Tibial artery (tissue), 4 donors: ENCODE measurements at regions not wholly inside any gene's neighbourhood (a gene's known extent, or its start where the extent isn't known, plus 50 kb on each side); places are given as distances from the start of the nearest gene placed in this dataset.

ENCODE experiments used
- DNase-seq, 2 donors: peaks; one replicate each; pipeline ENCODE4 v3.0.0-alpha.2; 2019
- H3K27ac ChIP-seq, 2 donors: fragments of 200-600 bp; sonication (generic) in 1 of 2; 1 replicate in 1 of 2; 2 replicates in 1 of 2; pipeline ENCODE4 v1.5.1; 2018 to 2019; ENCODE audit warnings: mild to moderate bottlenecking in 1 of 2
- H3K27me3 ChIP-seq, 2 donors: fragments of 200-600 bp; sonication (generic) in 1 of 2; one replicate each; pipeline versions ENCODE4 v1.5.1 to v1.6.0; 2016 to 2019
- H3K36me3 ChIP-seq, 3 donors: fragments of 200-600 bp; sonication (generic) in 2 of 3; one replicate each; pipeline ENCODE4 v1.5.1; 2016 to 2019; ENCODE audit warnings: mild to moderate bottlenecking in 2 of 3
- H3K4me1 ChIP-seq, 4 donors: fragments of 200-600 bp; sonication (generic) in 2 of 4; 1 replicate in 3 of 4; 2 replicates in 1 of 4; pipeline ENCODE4 v1.5.1; 2016 to 2019
- H3K4me3 ChIP-seq, 2 donors: fragments of 200-600 bp; sonication (generic) in 1 of 2; 1 replicate in 1 of 2; 2 replicates in 1 of 2; pipeline ENCODE4 v1.5.1; 2018 to 2019; ENCODE audit warnings: mild to moderate bottlenecking in 2 of 2
- H3K9me3 ChIP-seq, 3 donors: fragments of 200-600 bp; sonication (generic) in 1 of 3; one replicate each; pipeline ENCODE4 v1.5.1; 2016 to 2019
- intact Hi-C: fragments of 100-400 bp; cut with DNase I; formaldehyde crosslinking; loops from one replicate; pipeline ENCODE4 v1.15.0; 2023; ENCODE audit warnings: low total_unique reads
- TF ChIP-seq, protein P1 (sequence below), 2 experiments: fragments of 200-600 bp in 1 of 2; fragments of 450-650 bp in 1 of 2; IDR thresholded peaks; one replicate each; pipeline ENCODE4 v1.5.1; 2017 to 2019; ENCODE audit warnings: antibody characterized with exemption in 2 of 2, mild to moderate bottlenecking in 1 of 2, moderate library complexity in 1 of 2

DNA sequence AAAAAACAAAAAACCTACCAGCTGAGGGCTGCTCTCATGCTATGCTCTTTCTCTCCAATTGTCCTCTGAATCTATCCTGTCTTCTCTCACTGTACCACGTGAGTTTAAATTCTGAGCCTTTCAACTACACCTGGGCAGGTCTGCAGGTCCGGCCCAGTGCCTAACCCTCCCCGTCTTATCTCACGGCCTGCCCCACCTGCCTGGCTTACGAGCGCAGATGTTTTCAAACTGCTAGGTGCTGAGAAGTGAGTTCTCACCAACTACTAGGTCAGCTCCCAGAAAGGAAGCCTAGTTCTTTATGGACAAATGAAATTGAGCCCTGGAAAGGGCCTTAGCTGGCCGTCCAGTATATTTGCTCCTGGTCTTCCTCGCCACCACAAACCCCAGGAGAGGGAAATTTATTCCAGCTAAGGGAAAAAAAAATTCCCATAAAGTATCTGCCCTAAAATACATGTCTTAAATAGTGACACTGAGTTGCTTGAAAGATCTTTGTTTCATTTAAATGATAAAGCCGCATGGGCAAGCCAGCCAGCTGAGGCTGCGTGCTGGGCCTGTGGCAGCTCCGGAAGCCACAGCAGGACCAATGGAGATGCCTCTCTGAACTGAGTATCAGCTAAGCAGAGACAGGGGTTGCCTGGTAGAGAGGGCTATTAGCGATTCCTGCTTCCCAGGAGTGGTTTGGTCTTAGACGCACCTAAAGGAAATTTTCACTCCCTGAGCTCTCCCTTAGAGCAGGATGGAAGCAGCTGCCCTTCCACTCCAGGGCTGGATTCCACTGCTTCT lies 92.5 kb upstream of the NCK2 start:
- intact Hi-C loops: no loop called here
- TF ChIP-seq, protein P1, sequence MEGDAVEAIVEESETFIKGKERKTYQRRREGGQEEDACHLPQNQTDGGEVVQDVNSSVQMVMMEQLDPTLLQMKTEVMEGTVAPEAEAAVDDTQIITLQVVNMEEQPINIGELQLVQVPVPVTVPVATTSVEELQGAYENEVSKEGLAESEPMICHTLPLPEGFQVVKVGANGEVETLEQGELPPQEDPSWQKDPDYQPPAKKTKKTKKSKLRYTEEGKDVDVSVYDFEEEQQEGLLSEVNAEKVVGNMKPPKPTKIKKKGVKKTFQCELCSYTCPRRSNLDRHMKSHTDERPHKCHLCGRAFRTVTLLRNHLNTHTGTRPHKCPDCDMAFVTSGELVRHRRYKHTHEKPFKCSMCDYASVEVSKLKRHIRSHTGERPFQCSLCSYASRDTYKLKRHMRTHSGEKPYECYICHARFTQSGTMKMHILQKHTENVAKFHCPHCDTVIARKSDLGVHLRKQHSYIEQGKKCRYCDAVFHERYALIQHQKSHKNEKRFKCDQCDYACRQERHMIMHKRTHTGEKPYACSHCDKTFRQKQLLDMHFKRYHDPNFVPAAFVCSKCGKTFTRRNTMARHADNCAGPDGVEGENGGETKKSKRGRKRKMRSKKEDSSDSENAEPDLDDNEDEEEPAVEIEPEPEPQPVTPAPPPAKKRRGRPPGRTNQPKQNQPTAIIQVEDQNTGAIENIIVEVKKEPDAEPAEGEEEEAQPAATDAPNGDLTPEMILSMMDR (IDR thresholded peaks at IDR 0.05): no peak

DNA sequence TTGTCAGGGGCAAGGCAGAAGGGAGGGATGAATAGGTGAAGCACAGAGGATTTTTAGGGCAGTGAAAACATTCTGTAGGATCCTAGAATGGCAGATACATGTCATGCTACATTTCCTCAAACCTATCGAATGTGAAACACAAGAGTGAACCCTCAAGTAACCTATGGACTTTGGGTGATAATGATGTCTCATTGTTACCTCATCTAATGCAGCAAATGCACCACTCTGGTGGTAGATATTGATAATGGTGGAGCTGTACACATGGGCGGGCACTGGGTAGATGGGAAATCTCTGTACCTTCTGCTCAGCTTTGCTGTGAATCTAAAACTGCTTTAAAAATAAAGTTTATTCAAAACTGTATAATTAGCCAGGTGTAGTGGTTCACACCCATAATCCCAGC lies 95.2 kb upstream of the NCK2 start:
- intact Hi-C loops: no loop called here
- no peaks in the 10 kb centered on the region for H3K36me3 ChIP-seq

More for the DNA sequence above, 92.5 kb upstream of the NCK2 start:
- no peak overlapping the region for H3K27ac ChIP-seq
- H3K27me3 ChIP-seq: no peaks in the 10 kb centered on the region
- DNase-seq: no peak
- no peaks in the 10 kb centered on the region for H3K4me1 ChIP-seq
- no peak overlapping the region for H3K4me3 ChIP-seq
- H3K36me3 ChIP-seq: no peaks in the 10 kb centered on the region
- H3K9me3 ChIP-seq: peaks cover 0 to 7% (median 0%) of the 10 kb centered on the region in 3 donors

DNA sequence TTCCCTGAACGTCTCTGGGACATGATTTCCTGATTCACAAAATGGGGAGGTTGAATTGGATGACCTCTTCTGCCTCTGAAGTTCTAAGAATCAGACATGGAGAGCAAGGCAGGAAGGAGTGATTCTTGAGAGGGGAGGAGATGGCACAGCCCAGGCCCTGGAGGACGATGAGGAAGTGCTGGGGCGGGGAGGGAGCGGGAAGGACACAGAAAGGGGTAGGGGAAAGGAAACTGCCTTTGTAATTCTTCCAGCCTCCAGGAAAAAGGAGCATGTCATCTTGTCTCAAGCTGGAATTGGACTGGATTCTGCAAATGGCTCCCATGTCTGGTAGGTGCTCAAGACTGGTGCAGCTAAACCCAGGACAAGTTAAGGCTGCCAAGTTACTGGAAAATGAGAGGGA lies 97.0 kb upstream of the NCK2 start:
- no peak for DNase-seq
- intact Hi-C loops: no loop called here
- H3K27me3 ChIP-seq: no peaks in the 10 kb centered on the region
- H3K27ac ChIP-seq: no peak overlapping the region
- H3K9me3 ChIP-seq: peaks cover 0 to 7% (median 0%) of the 10 kb centered on the region in 3 donors
- no peak overlapping the region for H3K4me3 ChIP-seq
- H3K36me3 ChIP-seq: no peaks in the 10 kb centered on the region
- TF ChIP-seq, protein P1 (IDR thresholded peaks at IDR 0.05): no peak
- peaks cover 0 to 9% (median 2%) of the 10 kb centered on the region in 4 donors for H3K4me1 ChIP-seq

More for the DNA sequence above, 95.2 kb upstream of the NCK2 start:
- H3K4me3 ChIP-seq: no peak overlapping the region
- peaks cover 0 to 7% (median 0%) of the 10 kb centered on the region in 3 donors for H3K9me3 ChIP-seq
- TF ChIP-seq, protein P1 (IDR thresholded peaks at IDR 0.05): no peak
- no peak overlapping the region for H3K27ac ChIP-seq
- H3K27me3 ChIP-seq: no peaks in the 10 kb centered on the region
- H3K4me1 ChIP-seq: peaks cover 0 to 1% (median under 1%) of the 10 kb centered on the region in 4 donors
- no peak for DNase-seq

DNA sequence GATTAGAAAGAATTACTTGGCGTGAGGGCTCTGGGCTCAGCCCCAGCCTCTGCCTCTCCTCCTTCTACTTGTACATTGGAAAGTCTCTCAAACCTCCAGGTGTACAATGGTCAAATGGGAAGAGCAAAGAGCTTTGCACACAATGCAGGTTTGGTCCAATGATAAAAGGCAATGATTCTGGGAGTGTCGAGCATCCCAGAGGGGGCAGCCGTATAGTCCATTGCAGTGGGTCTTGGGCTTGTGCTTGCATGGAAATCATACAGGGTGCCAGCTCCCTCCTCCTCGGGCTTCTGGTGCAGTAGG lies 98.0 kb upstream of the NCK2 start:
- TF ChIP-seq, protein P1 (IDR thresholded peaks at IDR 0.05): no peak
- H3K4me3 ChIP-seq: no peak overlapping the region
- peaks cover 0 to 9% (median 2%) of the 10 kb centered on the region in 4 donors for H3K4me1 ChIP-seq
- peaks cover 0 to 7% (median 0%) of the 10 kb centered on the region in 3 donors for H3K9me3 ChIP-seq
- no peaks in the 10 kb centered on the region for H3K27me3 ChIP-seq
- intact Hi-C loops: no loop called here
- no peak overlapping the region for H3K27ac ChIP-seq
- DNase-seq: no peak
- H3K36me3 ChIP-seq: no peaks in the 10 kb centered on the region

DNA sequence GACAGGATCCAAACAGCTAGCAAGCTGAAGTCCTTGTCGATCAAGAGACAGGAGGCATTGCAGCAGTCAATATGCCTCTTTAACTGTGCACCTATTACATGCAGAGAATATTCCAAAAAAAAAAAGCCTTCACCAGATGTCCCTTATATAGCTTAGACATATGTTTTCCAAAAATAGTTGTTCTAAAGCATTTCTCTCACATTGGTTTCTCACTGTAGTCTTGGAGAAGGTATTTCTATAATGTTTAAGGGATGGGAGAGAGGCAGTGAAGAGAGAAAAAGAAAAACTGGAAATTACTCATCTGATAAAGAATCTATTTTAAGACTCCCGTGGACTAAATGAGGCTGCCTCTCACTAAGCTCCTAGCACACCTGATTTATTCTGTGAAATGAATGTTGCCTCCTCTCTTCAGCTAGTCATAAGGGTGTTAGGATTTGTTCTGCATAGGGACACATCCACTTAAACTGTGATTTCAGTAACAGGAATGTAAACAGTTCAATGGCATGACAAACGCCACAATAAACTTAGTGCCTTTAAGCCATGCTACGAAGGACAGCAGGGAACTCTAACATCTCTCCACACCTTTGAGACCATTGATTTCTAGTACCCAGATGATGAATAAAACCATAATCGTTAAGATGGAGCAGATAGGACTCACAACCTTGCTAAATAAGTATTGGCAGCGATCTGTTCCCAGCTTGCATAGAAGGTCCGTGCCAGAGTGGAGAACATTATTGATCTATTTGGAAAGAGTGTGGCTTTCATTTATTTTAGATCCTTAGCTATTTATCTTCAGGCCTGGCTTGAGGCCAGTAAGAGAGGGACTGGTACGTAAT lies 98.6 kb upstream of the NCK2 start:
- no peak for DNase-seq

More for the DNA sequence above, 98.6 kb upstream of the NCK2 start:
- intact Hi-C loops: no loop called here
- TF ChIP-seq, protein P1 (IDR thresholded peaks at IDR 0.05): no peak
- H3K9me3 ChIP-seq: peaks cover 0 to 7% (median 0%) of the 10 kb centered on the region in 3 donors
- no peak overlapping the region for H3K4me3 ChIP-seq
- peaks cover 0 to 9% (median 2%) of the 10 kb centered on the region in 4 donors for H3K4me1 ChIP-seq
- no peaks in the 10 kb centered on the region for H3K27me3 ChIP-seq
- H3K36me3 ChIP-seq: no peaks in the 10 kb centered on the region
- H3K27ac ChIP-seq: no peak overlapping the region
